ENCODE measurements at regions not wholly inside any gene's neighbourhood (a gene's known extent, or its start where the extent isn't known, plus 50 kb on each side); places are given as distances from the start of the nearest gene placed in this dataset.

GRCh38 chr6:6869094-6869493 lies 238.7 kb upstream of the RREB1 start:
- CTCF ChIA-PET = interaction anchor here (0.6 to 2.1 kb wide), 3 partner anchors 8 to 173 kb away, joined by 3 to 6 read pairs (median 3); no protein-coding TSS in a partner anchor
- Histone ChIP-seq H3K36me3 (ENCODE audit: control insufficient read depth in 2 of 2, insufficient read depth in 1 of 2, low read length in 2 of 2) (no peaks in the 10 kb centered on the region), H3K27ac (ENCODE audit: extremely low read depth, low read depth, low read length) (no peak overlapping the region), H3K9me3 (ENCODE audit: control insufficient read depth, insufficient read depth, low read depth, low read length) (no peaks in the 10 kb centered on the region), H3K4me3 (ENCODE audit: low read depth, low read length) (no peak overlapping the region), H3K4me1 (ENCODE audit: control insufficient read depth, insufficient read depth, low read length) (no peaks in the 10 kb centered on the region)
- POLR2A ChIA-PET = no interaction called here
- TF ChIP-seq KLF10 (tag by site-specific recombination; IDR thresholded peaks at IDR 0.05) (no peak), ZNF433 (tag by site-specific recombination; IDR thresholded peaks at IDR 0.05; ENCODE audit: low read depth) (no peak), ZNF776 (tag by site-specific recombination; IDR thresholded peaks at IDR 0.05; ENCODE audit: borderline replicate concordance) (no peak), GLI4 (tag by site-specific recombination; IDR thresholded peaks at IDR 0.05) (no peak), ZNF169 (tag by site-specific recombination; IDR thresholded peaks at IDR 0.05) (no peak), HOXC10 (CRISPR knock-in tag; IDR thresholded peaks at IDR 0.05) (no peak), ZNF366 (tag by site-specific recombination; conservative IDR thresholded peaks at IDR 0.05) (no peak), ZNF555 (tag by site-specific recombination; conservative IDR thresholded peaks at IDR 0.05) (no peak), PRDM10 (tag by site-specific recombination; IDR thresholded peaks at IDR 0.05) (no peak), KLF8 (tag by site-specific recombination; IDR thresholded peaks at IDR 0.05) (no peak), ZNF561 (tag by site-specific recombination; IDR thresholded peaks at IDR 0.05; ENCODE audit: borderline replicate concordance) (no peak), REPIN1 (tag by site-specific recombination; IDR thresholded peaks at IDR 0.05; ENCODE audit: low read depth) (no peak), ZNF16 (tag by site-specific recombination; IDR thresholded peaks at IDR 0.05; ENCODE audit: low read depth) (no peak), ZNF549 (tag by site-specific recombination; IDR thresholded peaks at IDR 0.05) (no peak)
- TF ChIP-seq, protein P1, sequence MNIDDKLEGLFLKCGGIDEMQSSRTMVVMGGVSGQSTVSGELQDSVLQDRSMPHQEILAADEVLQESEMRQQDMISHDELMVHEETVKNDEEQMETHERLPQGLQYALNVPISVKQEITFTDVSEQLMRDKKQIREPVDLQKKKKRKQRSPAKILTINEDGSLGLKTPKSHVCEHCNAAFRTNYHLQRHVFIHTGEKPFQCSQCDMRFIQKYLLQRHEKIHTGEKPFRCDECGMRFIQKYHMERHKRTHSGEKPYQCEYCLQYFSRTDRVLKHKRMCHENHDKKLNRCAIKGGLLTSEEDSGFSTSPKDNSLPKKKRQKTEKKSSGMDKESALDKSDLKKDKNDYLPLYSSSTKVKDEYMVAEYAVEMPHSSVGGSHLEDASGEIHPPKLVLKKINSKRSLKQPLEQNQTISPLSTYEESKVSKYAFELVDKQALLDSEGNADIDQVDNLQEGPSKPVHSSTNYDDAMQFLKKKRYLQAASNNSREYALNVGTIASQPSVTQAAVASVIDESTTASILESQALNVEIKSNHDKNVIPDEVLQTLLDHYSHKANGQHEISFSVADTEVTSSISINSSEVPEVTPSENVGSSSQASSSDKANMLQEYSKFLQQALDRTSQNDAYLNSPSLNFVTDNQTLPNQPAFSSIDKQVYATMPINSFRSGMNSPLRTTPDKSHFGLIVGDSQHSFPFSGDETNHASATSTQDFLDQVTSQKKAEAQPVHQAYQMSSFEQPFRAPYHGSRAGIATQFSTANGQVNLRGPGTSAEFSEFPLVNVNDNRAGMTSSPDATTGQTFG (tag by site-specific recombination; IDR thresholded peaks at IDR 0.05; ENCODE audit: borderline replicate concordance) = no peak
- TF ChIP-seq, protein P2, sequence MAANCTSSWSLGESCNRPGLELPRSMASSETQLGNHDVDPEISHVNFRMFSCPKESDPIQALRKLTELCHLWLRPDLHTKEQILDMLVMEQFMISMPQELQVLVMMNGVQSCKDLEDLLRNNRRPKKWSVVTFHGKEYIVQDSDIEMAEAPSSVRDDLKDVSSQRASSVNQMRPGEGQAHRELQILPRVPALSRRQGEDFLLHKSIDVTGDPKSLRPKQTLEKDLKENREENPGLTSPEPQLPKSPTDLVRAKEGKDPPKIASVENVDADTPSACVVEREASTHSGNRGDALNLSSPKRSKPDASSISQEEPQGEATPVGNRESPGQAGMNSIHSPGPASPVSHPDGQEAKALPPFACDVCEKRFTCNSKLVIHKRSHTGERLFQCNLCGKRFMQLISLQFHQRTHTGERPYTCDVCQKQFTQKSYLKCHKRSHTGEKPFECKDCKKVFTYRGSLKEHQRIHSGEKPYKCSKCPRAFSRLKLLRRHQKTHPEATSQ (tag by site-specific recombination; IDR thresholded peaks at IDR 0.05) = no peak
- TF ChIP-seq, protein P3, sequence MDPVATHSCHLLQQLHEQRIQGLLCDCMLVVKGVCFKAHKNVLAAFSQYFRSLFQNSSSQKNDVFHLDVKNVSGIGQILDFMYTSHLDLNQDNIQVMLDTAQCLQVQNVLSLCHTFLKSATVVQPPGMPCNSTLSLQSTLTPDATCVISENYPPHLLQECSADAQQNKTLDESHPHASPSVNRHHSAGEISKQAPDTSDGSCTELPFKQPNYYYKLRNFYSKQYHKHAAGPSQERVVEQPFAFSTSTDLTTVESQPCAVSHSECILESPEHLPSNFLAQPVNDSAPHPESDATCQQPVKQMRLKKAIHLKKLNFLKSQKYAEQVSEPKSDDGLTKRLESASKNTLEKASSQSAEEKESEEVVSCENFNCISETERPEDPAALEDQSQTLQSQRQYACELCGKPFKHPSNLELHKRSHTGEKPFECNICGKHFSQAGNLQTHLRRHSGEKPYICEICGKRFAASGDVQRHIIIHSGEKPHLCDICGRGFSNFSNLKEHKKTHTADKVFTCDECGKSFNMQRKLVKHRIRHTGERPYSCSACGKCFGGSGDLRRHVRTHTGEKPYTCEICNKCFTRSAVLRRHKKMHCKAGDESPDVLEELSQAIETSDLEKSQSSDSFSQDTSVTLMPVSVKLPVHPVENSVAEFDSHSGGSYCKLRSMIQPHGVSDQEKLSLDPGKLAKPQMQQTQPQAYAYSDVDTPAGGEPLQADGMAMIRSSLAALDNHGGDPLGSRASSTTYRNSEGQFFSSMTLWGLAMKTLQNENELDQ (tag by site-specific recombination; IDR thresholded peaks at IDR 0.05; ENCODE audit: low read depth) = no peak
- TF ChIP-seq, protein P4, sequence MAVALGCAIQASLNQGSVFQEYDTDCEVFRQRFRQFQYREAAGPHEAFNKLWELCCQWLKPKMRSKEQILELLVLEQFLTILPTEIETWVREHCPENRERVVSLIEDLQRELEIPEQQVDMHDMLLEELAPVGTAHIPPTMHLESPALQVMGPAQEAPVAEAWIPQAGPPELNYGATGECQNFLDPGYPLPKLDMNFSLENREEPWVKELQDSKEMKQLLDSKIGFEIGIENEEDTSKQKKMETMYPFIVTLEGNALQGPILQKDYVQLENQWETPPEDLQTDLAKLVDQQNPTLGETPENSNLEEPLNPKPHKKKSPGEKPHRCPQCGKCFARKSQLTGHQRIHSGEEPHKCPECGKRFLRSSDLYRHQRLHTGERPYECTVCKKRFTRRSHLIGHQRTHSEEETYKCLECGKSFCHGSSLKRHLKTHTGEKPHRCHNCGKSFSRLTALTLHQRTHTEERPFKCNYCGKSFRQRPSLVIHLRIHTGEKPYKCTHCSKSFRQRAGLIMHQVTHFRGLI (tag by site-specific recombination; IDR thresholded peaks at IDR 0.05) = no peak

Data from HEK293 (cell line).